ENCODE measurements at regions not wholly inside any gene's neighbourhood (a gene's known extent, or its start where the extent isn't known, plus 50 kb on each side); places are given as distances from the start of the nearest gene placed in this dataset.

- DNase-seq (ENCODE audit: low read depth, low spot score), result no peak
These were observed 130.9 kb downstream of the C9orf50 start for GRCh38 chr9:129489838-129490582.

GRCh38 chr9:129487658-129488483 lies 133.0 kb downstream of the C9orf50 start:
- DNase-seq (ENCODE audit: low read depth, low spot score), result no peak

DNA sequence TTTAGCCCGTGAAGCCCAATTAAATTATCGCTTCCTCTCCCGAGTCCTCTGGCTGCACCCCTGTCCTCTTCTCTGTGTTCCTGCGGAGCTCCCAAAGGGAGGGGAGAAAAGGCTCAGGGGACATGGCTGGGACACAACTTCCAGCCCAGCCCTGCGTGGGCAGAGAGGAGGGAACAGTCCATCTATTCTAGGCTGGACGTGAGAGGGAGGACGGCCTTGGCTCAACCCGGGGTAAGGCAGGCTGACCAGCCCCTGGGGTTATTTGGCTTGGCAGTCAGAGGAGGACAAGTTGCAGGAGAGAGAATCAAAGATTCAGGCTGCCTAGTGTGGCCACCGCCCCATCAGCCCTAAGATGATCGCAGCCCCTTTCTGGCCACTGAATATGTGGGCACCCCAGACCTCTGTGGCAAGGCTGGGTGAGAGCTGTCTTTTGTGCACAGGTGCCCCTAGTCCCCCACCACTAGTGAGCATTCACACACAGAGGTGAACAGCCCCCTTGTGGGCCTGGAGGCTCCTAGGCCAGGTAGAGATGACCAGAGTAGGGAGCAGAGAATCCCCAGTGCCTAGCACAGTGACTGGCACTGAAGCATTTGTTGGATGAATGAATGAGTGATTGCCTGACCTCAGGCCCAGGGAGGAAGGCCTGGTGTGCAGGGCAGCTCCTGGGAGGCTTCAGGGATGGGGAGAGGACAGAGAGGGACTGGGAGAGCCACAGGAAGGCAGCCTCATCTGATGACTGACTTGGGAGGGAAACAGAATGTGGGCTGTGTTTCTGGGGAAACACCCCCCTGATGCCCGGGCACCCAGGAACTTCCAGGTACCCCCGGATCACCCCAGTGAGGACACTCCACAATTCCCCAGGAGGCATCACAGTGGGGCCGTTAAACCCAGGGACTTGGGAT lies 133.9 kb downstream of the C9orf50 start:
- no peak for DNase-seq (ENCODE audit: low read depth, low spot score)

GRCh38 chr9:129485145-129485774 lies 135.6 kb downstream of the C9orf50 start:
- DNase-seq (ENCODE audit: low read depth, low spot score), result no peak

DNA sequence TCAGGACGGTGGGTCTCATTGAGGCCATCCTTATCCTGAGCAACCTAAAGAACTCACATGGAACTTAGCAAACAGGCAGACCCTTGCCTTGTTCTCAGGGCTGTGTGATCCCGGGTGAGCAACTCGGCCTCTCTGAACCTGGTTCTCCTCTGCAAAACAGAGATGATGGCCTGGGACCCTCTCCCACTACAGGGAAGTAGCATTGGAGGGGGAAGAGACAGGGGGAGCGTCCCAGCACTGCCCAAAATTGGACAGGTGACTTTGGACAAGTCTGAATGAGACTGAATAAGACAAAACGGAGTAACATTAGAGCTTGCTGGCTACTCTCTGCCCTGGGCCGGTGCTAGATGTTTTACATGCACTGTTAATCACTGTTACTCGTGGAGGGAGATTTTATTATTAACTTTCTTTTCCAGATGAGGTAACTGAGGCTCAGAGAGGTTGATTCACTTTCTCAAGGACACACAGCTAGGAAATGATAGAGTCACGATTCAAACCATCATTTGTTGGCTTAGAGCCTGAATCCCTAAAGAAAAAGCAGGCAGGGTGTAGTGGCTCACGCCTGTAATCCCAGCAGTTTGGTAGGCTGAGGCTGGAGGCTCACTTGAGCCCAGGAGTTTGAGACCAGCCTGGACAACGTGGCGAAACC lies 136.4 kb downstream of the C9orf50 start:
- no peak for DNase-seq (ENCODE audit: low read depth, low spot score)

DNA sequence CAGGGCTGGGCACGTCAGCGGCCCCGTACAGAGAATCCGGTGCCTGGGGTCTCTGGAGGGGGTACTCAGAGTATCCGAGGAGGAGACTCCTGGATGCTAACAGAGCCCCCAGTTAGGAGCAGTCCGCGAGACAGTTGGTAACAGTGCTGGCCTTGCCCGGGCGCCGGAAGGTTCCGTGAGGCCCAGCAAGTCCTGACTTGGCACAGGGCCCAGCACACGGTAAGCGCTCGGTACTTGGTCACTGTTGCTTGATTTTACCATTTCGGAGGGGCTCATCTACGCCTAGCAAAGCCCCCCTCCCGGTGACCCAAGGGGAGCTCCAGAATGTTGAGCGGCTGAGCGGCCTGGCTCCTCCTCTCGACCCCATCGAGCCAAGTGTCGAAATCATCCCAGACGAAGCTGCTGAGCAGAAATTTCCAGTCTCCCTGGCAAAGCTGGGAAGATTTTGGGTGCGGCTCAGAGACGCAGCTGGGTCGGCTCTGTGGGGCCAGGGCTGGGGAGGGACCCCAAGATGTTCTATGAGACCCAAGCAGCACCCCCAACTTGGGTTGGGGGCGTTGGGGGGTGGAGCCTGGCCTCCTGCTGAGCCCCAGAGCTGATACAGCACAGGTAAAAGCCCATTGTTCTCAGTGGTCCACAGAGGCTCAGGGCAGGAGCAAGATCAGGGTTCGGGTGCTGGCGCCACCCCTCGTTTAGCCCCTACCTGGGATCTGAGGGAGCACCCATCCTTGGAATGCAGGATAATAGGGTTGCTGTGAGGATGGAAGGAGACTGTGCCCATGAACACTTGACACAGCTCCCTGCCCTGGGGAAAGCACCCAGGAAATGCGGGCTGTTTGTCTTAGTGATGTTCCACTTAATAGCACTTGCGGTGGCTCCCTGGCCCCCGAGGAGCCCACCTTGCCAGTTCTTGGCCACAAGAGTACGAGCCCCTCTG lies 137.2 kb downstream of the C9orf50 start:
- DNase-seq (ENCODE audit: low read depth, low spot score), result no peak

DNA sequence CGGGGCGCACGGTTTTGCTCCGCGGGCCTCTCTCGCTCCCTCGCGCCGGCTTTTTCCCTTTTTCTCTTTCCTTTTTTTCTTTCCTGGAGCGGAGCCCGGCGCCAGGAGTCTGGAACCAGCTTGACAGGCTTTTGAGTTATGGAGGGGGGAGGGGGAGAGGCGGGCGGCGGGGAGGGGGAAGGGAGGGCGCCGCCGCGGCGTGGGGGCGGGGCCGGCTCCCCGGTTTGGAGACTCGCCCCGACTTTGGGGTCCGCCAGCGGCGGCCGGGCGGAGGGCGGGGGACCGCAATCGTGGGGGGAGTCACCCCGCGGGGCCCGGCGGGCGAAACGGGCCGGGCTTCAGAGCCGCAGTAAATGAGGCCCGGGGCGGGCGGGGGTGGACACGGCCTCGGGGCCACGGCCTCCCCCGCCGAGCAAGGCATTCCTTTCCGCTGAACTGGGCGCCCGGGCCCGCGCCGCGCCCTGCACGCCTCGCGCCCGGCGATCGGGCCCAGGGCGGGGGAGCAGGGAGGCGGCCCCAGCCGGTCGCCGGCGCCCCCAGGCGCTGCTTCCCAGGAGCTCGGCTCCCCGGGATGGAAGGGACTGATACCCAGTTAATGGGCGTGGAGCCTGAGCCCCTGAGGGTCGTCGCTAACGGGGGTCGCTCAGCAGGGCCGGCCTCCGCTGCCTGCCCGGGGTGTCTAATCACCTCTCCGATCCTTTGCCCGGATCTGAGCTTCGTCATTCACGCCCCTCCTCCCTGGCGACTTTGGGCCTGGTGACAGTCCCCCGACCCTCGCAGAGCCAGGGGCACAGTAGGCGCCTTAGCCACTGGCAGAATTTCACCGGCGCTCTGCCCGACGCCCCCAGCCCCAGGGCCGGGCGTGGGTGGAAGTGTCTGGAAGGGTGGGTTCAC lies 138.1 kb downstream of the C9orf50 start:
- DNase-seq (ENCODE audit: low read depth, low spot score), result no peak

GRCh38 chr9:129481810-129482511 lies 138.9 kb downstream of the C9orf50 start:
- no peak for DNase-seq (ENCODE audit: low read depth, low spot score)

DNA sequence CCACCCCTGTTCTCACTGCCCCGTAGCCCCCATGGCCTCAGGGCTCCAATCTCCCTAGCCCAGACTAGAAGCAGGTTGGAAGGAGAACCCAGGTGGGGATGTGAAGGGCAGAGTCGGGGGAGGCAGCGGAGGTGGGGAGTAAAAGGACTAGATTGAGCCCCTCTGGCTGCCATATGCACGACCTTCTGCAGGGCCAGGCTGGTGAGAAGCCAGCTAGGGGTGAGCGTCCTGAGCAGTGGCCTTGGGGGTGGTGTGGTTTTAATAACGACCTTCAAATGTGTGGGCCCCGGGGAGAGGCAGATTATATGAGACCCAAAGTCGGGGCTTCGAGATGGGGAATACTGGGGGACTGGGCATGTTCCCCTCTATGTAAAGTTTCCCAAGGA lies 139.5 kb downstream of the C9orf50 start:
- DNase-seq (ENCODE audit: low read depth, low spot score), result no peak

DNA sequence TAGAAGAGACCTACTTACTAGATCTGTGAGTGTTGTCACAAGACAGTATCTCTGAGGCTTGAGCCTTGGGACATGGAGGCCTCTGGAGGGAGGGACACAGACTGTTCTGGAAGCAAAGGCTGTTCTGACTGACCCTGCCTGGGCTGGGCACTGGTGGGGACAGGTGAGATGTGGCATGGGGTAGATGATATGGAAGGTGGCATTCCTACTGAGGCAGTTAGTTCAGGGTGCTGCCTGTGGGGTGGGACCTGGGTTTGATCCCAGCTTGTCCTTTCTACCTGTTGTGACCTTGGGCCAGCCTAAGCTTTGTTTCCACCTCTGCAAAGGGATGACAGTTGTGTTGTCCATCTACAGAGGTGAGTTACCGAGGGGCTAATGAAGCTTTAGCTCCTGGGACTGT lies 140.2 kb downstream of the C9orf50 start:
- DNase-seq (ENCODE audit: low read depth, low spot score), result no peak

- DNase-seq (ENCODE audit: low read depth, low spot score), result no peak
These were observed 140.7 kb downstream of the C9orf50 start for GRCh38 chr9:129480227-129480626.

DNA sequence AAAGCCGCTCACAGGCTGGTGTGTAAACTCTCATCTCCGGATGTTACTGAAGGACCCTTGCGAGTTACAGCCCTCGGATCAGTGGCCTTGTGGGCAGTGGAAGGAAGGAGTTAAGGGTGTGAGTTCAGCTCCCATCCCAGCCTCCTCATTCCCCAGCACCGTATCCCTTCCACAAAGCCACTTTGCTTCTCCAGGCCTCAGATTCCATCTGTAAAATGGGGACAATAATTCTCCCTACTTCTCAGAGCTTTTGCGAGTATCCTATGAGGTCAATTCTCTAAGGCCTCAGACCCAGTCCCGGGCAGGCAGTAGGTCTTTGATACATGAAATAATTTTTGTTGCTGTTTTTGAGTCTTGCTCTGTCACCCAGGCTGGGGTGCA lies 141.3 kb downstream of the C9orf50 start:
- DNase-seq (ENCODE audit: low read depth, low spot score), result no peak

- no peak for DNase-seq (ENCODE audit: low read depth, low spot score)
These were observed 141.8 kb downstream of the C9orf50 start for GRCh38 chr9:129478961-129479630.

DNA sequence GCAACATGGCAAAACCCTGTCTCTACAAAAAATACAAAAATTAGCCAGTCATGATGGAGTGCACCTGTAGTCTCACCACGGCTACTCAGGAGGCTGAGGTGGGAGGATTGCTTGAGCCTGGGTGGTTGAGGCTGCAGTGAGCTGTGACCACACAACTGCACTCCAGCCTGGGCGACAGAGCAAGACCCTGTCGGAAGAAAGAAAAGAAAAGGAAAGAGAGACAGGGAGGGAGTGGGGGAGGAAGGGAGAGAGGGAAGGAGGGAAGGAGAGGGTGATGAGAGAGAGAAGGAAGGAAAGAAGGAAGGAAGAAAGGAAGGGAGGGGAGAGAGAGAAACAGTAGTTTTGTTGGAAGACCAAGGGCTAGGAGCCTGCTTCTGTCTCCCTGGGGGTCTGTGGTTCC lies 142.4 kb downstream of the C9orf50 start:
- no peak for DNase-seq (ENCODE audit: low read depth, low spot score)

DNA sequence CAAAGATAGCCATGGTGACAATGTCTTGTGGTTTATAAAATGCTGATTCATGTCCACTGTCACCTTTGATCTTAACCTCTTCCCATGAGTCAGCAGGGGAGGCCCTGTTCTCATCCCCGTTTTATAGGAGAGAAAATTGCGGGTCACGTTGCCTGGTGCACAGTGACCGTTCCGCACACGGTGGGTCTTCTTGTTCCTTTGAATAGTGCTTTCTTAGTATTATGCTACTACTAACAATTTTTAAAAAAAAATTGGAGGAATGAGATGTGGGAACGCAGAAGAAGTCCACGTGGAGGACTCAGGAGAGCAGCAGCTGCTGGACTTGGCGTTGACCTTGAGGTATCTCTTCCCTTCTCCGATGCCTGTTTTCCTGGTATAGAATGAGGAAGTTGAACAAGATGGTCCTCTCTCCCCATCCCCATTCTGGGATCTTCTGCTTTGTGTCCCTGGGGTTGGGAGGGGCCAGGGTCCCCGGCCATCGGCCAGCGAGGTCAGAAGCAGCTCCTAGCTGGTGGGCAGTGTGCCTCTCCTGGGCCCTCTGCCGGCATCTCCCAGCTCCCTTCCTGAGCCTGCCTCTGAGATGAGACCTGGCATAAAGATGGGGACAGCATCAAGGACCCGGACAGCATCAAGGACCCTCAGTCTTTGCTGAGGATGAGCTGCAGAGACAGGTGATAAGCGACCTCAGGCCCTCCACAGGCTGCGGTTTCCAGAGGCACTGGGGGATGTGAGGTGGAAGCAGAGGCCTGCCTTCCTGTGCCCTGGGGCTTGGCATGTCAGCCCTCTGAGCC lies 143.9 kb downstream of the C9orf50 start:
- DNase-seq (ENCODE audit: low read depth, low spot score), result no peak

- no peak for DNase-seq (ENCODE audit: low read depth, low spot score)
These were observed 146.0 kb downstream of the C9orf50 start for GRCh38 chr9:129474740-129475404.
